ENCODE measurements at regions not wholly inside any gene's neighbourhood (a gene's known extent, or its start where the extent isn't known, plus 50 kb on each side); places are given as distances from the start of the nearest gene placed in this dataset.

DNA sequence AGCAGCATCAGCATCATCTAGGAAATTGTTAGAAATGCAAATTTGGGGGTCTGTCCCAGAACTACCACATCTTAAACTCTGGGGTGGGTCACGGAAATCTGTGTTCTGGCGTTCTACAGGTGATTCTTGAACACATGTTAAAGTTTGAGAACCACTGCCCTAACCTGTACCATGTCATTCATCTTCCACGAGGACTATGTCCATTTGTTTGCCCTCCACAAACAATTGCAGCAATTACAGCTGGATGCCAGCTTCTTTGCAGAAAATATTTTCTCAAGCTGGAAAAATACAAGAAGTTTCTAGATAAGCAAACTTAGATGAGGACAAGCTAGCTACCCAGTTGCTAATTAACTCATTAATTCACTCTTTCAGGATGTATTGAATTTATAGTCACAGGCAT, 54.1 kb downstream of the MAFB start:
- no peaks in the 10 kb centered on the region for H3K9me3 ChIP-seq
- TF ChIP-seq, protein P1, sequence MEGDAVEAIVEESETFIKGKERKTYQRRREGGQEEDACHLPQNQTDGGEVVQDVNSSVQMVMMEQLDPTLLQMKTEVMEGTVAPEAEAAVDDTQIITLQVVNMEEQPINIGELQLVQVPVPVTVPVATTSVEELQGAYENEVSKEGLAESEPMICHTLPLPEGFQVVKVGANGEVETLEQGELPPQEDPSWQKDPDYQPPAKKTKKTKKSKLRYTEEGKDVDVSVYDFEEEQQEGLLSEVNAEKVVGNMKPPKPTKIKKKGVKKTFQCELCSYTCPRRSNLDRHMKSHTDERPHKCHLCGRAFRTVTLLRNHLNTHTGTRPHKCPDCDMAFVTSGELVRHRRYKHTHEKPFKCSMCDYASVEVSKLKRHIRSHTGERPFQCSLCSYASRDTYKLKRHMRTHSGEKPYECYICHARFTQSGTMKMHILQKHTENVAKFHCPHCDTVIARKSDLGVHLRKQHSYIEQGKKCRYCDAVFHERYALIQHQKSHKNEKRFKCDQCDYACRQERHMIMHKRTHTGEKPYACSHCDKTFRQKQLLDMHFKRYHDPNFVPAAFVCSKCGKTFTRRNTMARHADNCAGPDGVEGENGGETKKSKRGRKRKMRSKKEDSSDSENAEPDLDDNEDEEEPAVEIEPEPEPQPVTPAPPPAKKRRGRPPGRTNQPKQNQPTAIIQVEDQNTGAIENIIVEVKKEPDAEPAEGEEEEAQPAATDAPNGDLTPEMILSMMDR (IDR thresholded peaks at IDR 0.05): no peak
- ATAC-seq: no peak

GRCh38 chr20:40633123-40633850, 55.7 kb downstream of the MAFB start:
- TF ChIP-seq, protein P1 (IDR thresholded peaks at IDR 0.05): no peak
- intact Hi-C loops (cut with DNase I, micrococcal nuclease): no loop called here
- DNase-seq (no peak), ATAC-seq (no peak)
- no peaks in the 10 kb centered on the region for H3K9me3 ChIP-seq
- H3K4me3 ChIP-seq: no peak overlapping the region
- H3K4me1 ChIP-seq (ENCODE audit: low read depth): no peaks in the 10 kb centered on the region
- no peaks in the 10 kb centered on the region for H3K36me3 ChIP-seq (ENCODE audit: low read depth)

More for the DNA sequence above, 54.1 kb downstream of the MAFB start:
- Histone ChIP-seq H3K4me1 (ENCODE audit: low read depth) (no peaks in the 10 kb centered on the region), H3K36me3 (ENCODE audit: low read depth) (no peaks in the 10 kb centered on the region), H3K4me3 (no peak overlapping the region)
- intact Hi-C loops (cut with DNase I, micrococcal nuclease): no loop called here
- no peak for DNase-seq

DNA sequence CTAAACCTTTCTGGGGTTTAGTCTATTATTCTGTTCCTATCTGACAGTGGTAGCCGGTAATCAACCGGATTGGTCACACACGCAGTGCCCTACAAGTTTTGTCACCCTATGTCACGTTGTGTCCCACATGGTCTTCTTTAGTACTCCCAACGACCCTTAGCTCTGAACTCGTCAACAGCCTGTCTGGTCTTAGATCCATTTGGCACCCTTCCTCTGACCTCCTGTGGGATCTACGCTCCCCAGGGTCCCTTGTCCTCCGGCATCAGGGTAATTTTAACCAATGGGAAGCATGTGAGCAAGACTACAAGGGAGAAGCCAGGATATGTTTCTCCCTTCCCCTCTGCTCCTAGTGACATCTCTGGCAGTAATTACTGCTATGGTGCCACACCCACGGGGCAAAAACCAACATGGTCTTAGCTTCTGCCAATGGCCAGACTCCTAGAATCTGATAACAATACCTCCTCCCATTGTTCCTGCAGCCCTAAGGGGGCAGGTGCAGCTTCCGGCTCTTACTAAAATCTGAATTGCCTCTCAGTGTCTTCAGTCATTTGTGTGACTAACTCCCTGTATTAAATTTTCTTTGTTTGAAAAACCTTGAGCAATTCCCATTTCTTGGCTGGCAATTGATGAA, 56.6 kb downstream of the MAFB start:
- H3K4me3 ChIP-seq: no peak overlapping the region
- H3K4me1 ChIP-seq (ENCODE audit: low read depth): no peaks in the 10 kb centered on the region
- intact Hi-C loops (cut with DNase I, micrococcal nuclease): no loop called here
- H3K9me3 ChIP-seq: no peaks in the 10 kb centered on the region
- peak; percentile 16 for ATAC-seq
- TF ChIP-seq, protein P1 (IDR thresholded peaks at IDR 0.05): no peak
- H3K36me3 ChIP-seq (ENCODE audit: low read depth): no peaks in the 10 kb centered on the region
- no peak for DNase-seq

DNA sequence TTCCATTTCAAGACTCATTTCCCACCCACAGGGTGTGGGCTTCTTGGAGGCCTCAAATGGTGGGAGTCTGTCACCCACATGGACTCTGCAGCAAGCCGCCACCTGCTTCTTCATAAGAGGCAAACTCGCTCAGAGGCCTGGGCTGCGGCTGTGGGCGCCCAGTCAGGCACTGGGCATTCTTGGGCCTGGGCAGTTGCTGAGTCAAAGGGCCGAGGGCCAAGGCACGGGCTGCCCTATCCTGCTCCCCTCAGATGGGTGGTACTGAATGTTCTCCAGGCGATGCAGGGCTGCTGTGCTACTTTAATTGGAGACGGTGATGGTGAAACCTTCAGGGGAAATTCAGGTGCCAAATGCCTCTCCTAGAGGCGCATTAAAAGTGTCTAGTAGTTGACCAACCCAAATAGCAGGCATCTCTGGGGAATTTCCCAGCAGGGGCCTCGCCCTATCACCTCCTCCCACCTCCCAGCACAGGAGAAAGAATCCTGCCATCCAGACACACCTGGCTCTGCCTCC, 57.9 kb downstream of the MAFB start:
- no peaks in the 10 kb centered on the region for H3K36me3 ChIP-seq (ENCODE audit: low read depth)
- ATAC-seq: no peak
- intact Hi-C loops (cut with DNase I, micrococcal nuclease): no loop called here
- no peak for DNase-seq
- H3K9me3 ChIP-seq: no peaks in the 10 kb centered on the region
- H3K4me3 ChIP-seq: no peak overlapping the region
- TF ChIP-seq, protein P1 (IDR thresholded peaks at IDR 0.05): no peak
- no peaks in the 10 kb centered on the region for H3K4me1 ChIP-seq (ENCODE audit: low read depth)

DNA sequence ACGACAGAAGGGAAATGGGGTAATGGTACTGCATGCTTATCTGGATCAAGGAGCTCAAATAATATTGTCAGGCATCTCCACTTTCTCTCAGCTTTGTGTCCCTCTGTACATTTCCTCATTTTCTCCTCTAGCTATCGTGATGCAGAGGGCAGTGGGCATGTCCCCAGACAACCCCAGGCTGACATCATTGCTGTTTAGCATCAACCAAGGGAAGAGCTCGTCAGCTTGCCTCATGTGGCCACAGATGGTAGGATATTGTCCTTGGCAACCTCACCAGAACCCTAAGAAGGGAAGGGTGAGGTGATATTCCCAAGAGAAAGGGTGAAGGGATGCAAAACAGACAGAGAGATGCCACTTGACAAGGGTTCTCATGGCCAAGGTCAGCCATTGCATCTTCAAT, 58.3 kb downstream of the MAFB start:
- Histone ChIP-seq H3K4me1 (ENCODE audit: low read depth) (no peaks in the 10 kb centered on the region), H3K4me3 (no peak overlapping the region), H3K9me3 (no peaks in the 10 kb centered on the region), H3K36me3 (ENCODE audit: low read depth) (no peaks in the 10 kb centered on the region)
- intact Hi-C loops (cut with DNase I, micrococcal nuclease): no loop called here
- ATAC-seq (no peak), DNase-seq (no peak)
- TF ChIP-seq, protein P1 (IDR thresholded peaks at IDR 0.05): no peak
